GM21447 (cell line): ENCODE measurements at regions not wholly inside any gene's neighbourhood (a gene's known extent, or its start where the extent isn't known, plus 50 kb on each side); places are given as distances from the start of the nearest gene placed in this dataset.
"Not testable (repeated sequence)": the region's sequence is repeated elsewhere in the genome, so short reads cannot be mapped to it uniquely, and the experiment has no call there.

Experiments
- ATAC-seq: cut with Tn5 transposase; IDR thresholded peaks from one replicate; pipeline ENCODE4 v1.9.1; 2021; ENCODE audit not compliant: unreplicated experiment

- no peak for ATAC-seq
Observed at GRCh38 chr4:108465886-108466500, 154.4 kb upstream of the RPL34 start.

- no peak for ATAC-seq
Observed at GRCh38 chr4:108458681-108459080, 161.7 kb upstream of the RPL34 start.

- ATAC-seq = no peak
Observed at GRCh38 chr4:108454227-108454626, 166.1 kb upstream of the RPL34 start.

- no peak for ATAC-seq
Observed at GRCh38 chr4:108453366-108453765, 167.0 kb upstream of the RPL34 start.

- ATAC-seq = no peak
Observed at GRCh38 chr4:108450236-108450898, 170.0 kb upstream of the RPL34 start.

- ATAC-seq = no peak
Observed at GRCh38 chr4:108449129-108449528, 171.2 kb upstream of the RPL34 start.

- ATAC-seq = no peak
Observed at GRCh38 chr4:108446556-108446955, 173.8 kb upstream of the RPL34 start.

GRCh38 chr4:108445716-108446115 is 174.7 kb upstream of the RPL34 start:
- ATAC-seq = no peak

GRCh38 chr4:108443585-108443984 is 176.8 kb upstream of the RPL34 start:
- ATAC-seq = no peak

- ATAC-seq = no peak
Observed at GRCh38 chr4:108433832-108434231, 186.5 kb upstream of the RPL34 start.

GRCh38 chr4:108433394-108433793 is 187.0 kb upstream of the RPL34 start:
- not testable (repeated sequence) for ATAC-seq

- no peak for ATAC-seq
Observed at GRCh38 chr4:108432418-108432817, 188.0 kb upstream of the RPL34 start.

- no peak for ATAC-seq
Observed at GRCh38 chr4:108431986-108432385, 188.4 kb upstream of the RPL34 start.

GRCh38 chr4:108430921-108431320 is 189.5 kb upstream of the RPL34 start:
- no peak for ATAC-seq

- no peak for ATAC-seq
Observed at GRCh38 chr4:108429662-108430061, 190.7 kb upstream of the RPL34 start.

GRCh38 chr4:108428923-108429322 is 191.5 kb upstream of the RPL34 start:
- no peak for ATAC-seq

GRCh38 chr4:108427946-108428485 is 192.4 kb upstream of the RPL34 start:
- no peak for ATAC-seq

- no peak for ATAC-seq
Observed at GRCh38 chr4:108426493-108426892, 193.9 kb upstream of the RPL34 start.

- no peak for ATAC-seq
Observed at GRCh38 chr4:108425988-108426387, 194.4 kb upstream of the RPL34 start.

- no peak for ATAC-seq
Observed at GRCh38 chr4:108417923-108418322, 202.5 kb upstream of the RPL34 start.

- ATAC-seq = no peak
Observed at GRCh38 chr4:108416831-108417230, 203.5 kb upstream of the RPL34 start.

GRCh38 chr4:108415389-108415788 is 205.0 kb upstream of the RPL34 start:
- no peak for ATAC-seq

- no peak for ATAC-seq
Observed at GRCh38 chr4:108411836-108412235, 208.5 kb upstream of the RPL34 start.
